ENCODE measurements at regions not wholly inside any gene's neighbourhood (a gene's known extent, or its start where the extent isn't known, plus 50 kb on each side); places are given as distances from the start of the nearest gene placed in this dataset.

DNA sequence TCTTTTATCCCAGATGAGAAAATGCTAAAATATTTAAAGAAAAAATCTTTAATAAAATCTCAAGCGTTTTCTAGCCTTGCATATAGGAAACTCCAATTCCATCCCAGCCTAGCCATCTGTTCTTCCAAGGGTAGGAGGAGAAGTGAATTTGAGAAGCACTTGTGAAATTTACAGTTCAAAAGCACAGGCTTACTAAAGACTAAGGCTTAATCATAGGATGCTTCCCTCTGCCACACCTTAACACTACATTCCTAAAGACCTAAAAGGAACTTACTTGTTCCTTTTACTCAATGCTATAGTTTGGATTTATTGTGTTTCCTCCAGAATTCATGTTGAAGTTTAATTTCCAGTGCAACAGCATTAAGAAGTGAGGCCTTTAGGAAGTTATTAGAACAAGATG, 764.8 kb upstream of the CADM2 start:
- Histone ChIP-seq H3K27ac (no peak overlapping the region), H3K9me3 (peaks cover 0 to 13% (median 10%) of the 10 kb centered on the region in 3 donors), H3K4me3 (no peak overlapping the region), H3K36me3 (no peaks in the 10 kb centered on the region), H3K27me3 (no peaks in the 10 kb centered on the region), H3K4me1 (no peaks in the 10 kb centered on the region)
- intact Hi-C loops (cut with DNase I; ENCODE audit: low total_unique reads) = no loop called here
- TF ChIP-seq, protein P1, sequence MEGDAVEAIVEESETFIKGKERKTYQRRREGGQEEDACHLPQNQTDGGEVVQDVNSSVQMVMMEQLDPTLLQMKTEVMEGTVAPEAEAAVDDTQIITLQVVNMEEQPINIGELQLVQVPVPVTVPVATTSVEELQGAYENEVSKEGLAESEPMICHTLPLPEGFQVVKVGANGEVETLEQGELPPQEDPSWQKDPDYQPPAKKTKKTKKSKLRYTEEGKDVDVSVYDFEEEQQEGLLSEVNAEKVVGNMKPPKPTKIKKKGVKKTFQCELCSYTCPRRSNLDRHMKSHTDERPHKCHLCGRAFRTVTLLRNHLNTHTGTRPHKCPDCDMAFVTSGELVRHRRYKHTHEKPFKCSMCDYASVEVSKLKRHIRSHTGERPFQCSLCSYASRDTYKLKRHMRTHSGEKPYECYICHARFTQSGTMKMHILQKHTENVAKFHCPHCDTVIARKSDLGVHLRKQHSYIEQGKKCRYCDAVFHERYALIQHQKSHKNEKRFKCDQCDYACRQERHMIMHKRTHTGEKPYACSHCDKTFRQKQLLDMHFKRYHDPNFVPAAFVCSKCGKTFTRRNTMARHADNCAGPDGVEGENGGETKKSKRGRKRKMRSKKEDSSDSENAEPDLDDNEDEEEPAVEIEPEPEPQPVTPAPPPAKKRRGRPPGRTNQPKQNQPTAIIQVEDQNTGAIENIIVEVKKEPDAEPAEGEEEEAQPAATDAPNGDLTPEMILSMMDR (IDR thresholded peaks at IDR 0.05) = no peak
- DNase-seq = no peak

DNA sequence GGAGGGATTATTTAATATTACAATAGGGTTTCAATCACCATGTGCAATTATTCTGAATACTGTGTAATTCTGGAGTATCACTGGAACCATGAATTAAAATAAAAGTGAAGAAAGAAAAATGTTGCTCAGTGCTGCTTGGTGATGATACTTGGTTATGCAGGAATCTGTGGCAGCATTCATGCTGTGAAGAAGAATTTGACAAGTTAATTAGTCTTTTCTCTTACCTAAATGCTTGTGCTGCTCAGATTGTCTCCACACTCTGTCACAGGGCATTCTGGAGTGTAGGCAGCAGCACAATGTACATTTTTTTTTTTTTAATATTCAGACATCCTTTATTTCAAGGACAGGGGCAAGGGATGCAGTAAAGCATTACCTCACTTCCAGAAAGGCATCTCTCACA, 749.3 kb upstream of the CADM2 start:
- Histone ChIP-seq H3K9me3 (peaks cover 0 to 3% (median 0%) of the 10 kb centered on the region in 3 donors), H3K27me3 (no peaks in the 10 kb centered on the region), H3K4me3 (no peak overlapping the region), H3K4me1 (no peaks in the 10 kb centered on the region), H3K27ac (no peak overlapping the region), H3K36me3 (no peaks in the 10 kb centered on the region)
- intact Hi-C loops (cut with DNase I; ENCODE audit: low total_unique reads) = no loop called here
- TF ChIP-seq, protein P1 (IDR thresholded peaks at IDR 0.05) = no peak
- no peak for DNase-seq

DNA sequence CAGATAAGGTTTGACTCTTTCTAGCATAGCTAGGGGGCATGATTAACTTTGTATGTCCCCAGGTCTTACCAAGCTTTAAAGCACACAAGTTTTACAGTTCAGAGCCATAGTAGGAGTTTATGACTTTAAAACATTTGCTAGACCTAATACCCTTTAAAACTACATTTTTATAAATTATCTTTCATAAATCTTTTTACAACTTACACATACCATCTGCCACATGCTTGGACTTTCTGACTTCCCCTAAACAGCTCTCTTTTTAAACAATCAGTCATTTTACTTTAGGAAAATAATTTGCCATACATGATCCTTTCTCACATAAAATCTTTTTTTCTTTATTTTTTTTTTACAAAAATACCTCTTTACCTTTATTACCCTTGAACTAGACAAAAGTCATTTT, 735.3 kb upstream of the CADM2 start:
- Histone ChIP-seq H3K9me3 (no peaks in the 10 kb centered on the region), H3K27me3 (no peaks in the 10 kb centered on the region), H3K4me3 (no peak overlapping the region), H3K36me3 (no peaks in the 10 kb centered on the region), H3K4me1 (no peaks in the 10 kb centered on the region), H3K27ac (no peak overlapping the region)
- intact Hi-C loops (cut with DNase I; ENCODE audit: low total_unique reads) = no loop called here
- no peak for DNase-seq
- TF ChIP-seq, protein P1 (IDR thresholded peaks at IDR 0.05) = no peak

DNA sequence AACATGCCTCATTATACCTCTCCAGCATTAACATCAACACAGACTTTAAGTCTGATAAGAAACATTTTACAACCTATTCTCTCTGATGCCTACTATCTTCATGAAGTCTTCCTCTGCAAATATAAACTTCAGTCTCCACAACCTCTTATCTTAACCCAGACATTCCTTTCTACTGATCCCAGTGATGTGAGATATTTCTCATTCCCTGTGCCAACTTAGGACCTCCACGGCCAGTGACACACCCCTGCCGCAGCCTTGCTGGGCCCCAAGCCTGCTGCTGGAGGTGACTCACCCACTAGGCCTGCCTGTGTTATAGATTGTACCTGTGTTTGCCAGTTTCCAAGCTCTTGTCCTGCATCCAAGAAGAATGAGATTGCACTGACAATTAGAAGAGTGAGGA, 734.5 kb upstream of the CADM2 start:
- TF ChIP-seq, protein P1 (IDR thresholded peaks at IDR 0.05) = no peak
- H3K36me3 ChIP-seq = no peaks in the 10 kb centered on the region
- H3K27ac ChIP-seq = no peak overlapping the region
- intact Hi-C loops (cut with DNase I; ENCODE audit: low total_unique reads) = no loop called here
- no peaks in the 10 kb centered on the region for H3K9me3 ChIP-seq
- no peak overlapping the region for H3K4me3 ChIP-seq
- no peaks in the 10 kb centered on the region for H3K27me3 ChIP-seq
- H3K4me1 ChIP-seq = no peaks in the 10 kb centered on the region
- no peak for DNase-seq

DNA sequence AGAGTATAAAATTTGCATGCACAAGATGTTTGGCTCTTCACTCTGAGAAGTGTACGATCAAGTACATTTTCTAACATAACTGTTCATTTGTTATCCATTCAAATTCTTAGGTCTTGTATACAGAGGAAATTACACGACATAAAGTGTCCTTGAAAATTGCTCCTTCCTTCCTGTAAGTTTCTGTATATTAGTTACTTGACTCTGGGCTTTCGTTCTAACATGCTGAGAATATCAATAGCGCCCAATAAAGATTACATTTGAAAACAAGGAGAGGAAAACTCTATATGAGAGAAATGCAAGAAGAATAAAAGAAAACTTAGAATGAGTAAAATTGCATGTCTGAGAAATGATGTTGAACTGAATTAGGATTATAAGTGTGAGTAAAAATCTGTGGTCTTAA, 722.5 kb upstream of the CADM2 start:
- DNase-seq = no peak
- TF ChIP-seq, protein P1 (IDR thresholded peaks at IDR 0.05) = no peak
- intact Hi-C loops (cut with DNase I; ENCODE audit: low total_unique reads) = no loop called here
- H3K36me3 ChIP-seq = no peaks in the 10 kb centered on the region
- H3K9me3 ChIP-seq = no peaks in the 10 kb centered on the region
- no peaks in the 10 kb centered on the region for H3K4me1 ChIP-seq
- H3K27ac ChIP-seq = no peak overlapping the region
- no peaks in the 10 kb centered on the region for H3K27me3 ChIP-seq
- no peak overlapping the region for H3K4me3 ChIP-seq

DNA sequence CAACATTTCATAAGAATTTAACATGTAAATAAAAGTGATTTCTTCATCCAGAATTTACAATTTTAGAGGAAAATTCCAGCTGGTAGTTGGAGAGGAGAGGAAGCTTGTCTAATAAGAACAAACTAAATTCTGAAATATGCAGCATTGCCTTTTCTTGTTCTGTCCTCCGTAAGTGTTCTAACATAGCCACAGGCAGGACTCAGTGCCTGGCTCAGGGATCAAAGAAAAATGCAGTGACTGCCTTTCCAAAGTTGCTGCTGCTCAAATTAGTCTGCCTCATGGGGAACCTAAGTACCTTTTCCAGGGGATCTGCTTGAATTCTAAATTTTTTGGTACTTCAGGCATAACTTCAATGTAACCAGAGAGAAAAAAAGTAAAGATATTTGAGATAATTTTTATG, 713.0 kb upstream of the CADM2 start:
- Histone ChIP-seq H3K9me3 (no peaks in the 10 kb centered on the region), H3K4me3 (no peak overlapping the region), H3K27me3 (no peaks in the 10 kb centered on the region), H3K4me1 (no peaks in the 10 kb centered on the region), H3K36me3 (no peaks in the 10 kb centered on the region), H3K27ac (no peak overlapping the region)
- intact Hi-C loops (cut with DNase I; ENCODE audit: low total_unique reads) = no loop called here
- DNase-seq = no peak
- TF ChIP-seq, protein P1 (IDR thresholded peaks at IDR 0.05) = no peak
